Stomach smooth muscle (tissue), 2 donors: ENCODE measurements at regions not wholly inside any gene's neighbourhood (a gene's known extent, or its start where the extent isn't known, plus 50 kb on each side); places are given as distances from the start of the nearest gene placed in this dataset.

ENCODE experiments used
- H3K27ac ChIP-seq: one replicate; pipeline ENCODE4 v1.7.0; 2013; ENCODE audit warnings: mild to moderate bottlenecking, low read length, inconsistent platforms
- H3K27me3 ChIP-seq, 2 donors: one replicate each; pipeline ENCODE4 v1.7.0; 2013; ENCODE audit warnings: low read length in 2 of 2; ENCODE audit not compliant: insufficient read depth in 2 of 2, control insufficient read depth in 1 of 2
- H3K36me3 ChIP-seq, 2 donors: one replicate each; pipeline ENCODE4 v1.7.0; 2013; ENCODE audit warnings: low read length in 2 of 2; ENCODE audit not compliant: control insufficient read depth in 2 of 2, insufficient read depth in 2 of 2
- H3K4me1 ChIP-seq: one replicate; pipeline ENCODE4 v1.7.0; 2013; ENCODE audit warnings: low read length; ENCODE audit not compliant: control insufficient read depth, insufficient read depth
- H3K4me3 ChIP-seq, 2 donors: one replicate each; pipeline ENCODE4 v1.7.0; 2013; ENCODE audit warnings: low read length in 2 of 2
- H3K9ac ChIP-seq, 2 donors: one replicate each; pipeline ENCODE4 v1.7.0; 2013; ENCODE audit warnings: low read length in 2 of 2, mild to moderate bottlenecking in 1 of 2
- H3K9me3 ChIP-seq, 2 donors: one replicate each; pipeline ENCODE4 v1.7.0; 2013; ENCODE audit warnings: low read length in 2 of 2; ENCODE audit not compliant: control insufficient read depth in 2 of 2
- donor health status: healthy.
- donor health status: Pancreatic carcinoma.

DNA sequence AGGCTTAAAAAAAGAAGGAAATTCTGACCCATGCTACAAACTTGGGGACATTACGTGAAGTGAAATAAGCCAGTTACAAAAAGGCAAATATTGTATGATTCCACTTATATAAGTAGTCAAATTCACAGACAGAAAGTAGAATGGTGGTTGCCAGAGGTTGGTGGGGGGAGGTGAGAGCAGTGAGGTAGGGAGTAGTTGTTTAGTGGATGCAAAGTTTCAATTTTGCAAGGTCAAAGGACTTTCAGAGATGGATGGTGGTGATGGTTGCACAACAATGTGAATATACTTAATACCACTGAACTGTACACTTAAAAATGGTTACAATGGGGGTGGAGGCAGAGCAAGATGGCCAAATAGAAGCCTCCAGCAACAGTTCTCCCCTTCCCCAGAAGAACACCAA is 86.2 kb upstream of the PLXNC1 start:
- H3K27me3 ChIP-seq: no peaks in the 10 kb centered on the region

DNA sequence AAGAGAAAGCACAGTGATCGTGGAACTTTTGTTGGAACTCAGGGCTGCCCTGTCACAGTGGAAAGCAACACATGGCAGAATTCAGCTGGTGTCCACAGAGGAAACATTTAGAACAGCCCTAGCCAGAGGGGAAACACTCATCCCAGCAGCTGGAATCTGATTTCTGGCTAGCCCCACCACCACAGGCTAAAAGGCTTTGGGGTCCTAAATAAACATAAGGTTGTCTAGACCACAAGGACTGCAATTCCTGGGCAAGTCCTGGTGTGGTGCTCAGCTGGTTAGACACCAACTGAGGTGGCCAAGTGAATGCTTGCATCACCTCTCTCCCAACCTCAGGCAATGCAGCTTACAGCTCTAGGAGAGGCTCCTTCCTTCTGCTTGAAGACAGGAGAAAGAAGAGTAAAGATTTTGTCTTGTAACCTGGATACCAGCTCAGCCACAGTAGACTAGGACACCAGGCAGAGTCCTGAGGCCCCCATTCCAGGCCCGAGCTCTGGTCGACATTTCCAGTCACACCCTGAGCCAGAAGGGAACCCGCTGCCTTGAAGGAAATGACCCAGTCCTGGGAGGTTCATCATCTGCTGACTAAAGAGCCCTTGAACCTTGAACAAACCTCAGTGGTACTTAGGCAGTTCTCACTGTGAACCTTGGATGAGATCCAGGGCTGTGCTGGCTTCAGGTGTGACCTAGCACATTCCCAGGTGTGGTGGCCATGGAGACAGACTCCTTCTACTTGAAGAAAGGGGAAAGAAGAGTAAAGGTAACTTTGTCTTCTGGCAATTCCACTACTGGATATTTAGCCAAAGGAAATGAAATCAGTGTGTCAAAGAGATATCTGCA is 85.4 kb upstream of the PLXNC1 start:
- H3K4me1 ChIP-seq: peaks cover 3% of the 10 kb centered on the region
- no peak overlapping the region for H3K27ac ChIP-seq
- no peak overlapping the region for H3K4me3 ChIP-seq
- H3K9me3 ChIP-seq: no peaks in the 10 kb centered on the region
- no peak overlapping the region for H3K9ac ChIP-seq
- no peaks in the 10 kb centered on the region for H3K36me3 ChIP-seq
- no peaks in the 10 kb centered on the region for H3K27me3 ChIP-seq

More for the DNA sequence above, 86.2 kb upstream of the PLXNC1 start:
- Histone ChIP-seq H3K4me1 (peaks cover 3% of the 10 kb centered on the region), H3K4me3 (no peak overlapping the region), H3K36me3 (no peaks in the 10 kb centered on the region), H3K9ac (no peak overlapping the region), H3K27ac (no peak overlapping the region), H3K9me3 (no peaks in the 10 kb centered on the region)

DNA sequence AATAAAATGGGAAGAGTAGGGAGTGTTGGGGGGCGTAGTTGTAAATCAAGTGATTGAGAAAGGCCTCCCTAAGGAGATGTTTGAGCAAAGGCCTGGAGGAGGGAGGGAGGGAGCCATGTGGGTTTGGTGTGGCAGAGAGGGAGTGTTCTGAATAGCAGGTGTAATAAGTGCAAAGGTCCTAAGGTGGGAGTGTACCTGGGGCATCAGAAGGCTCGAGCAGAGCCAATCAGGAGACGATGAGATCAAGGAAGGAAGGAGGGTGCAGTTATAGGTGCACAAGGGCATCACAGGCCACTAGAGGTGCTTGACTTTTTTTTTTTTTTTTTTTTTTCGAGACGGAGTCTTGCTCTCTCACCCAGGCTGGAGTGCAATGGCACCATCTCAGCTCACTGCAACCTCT is 77.9 kb upstream of the PLXNC1 start:
- no peaks in the 10 kb centered on the region for H3K36me3 ChIP-seq
- peaks cover 13% of the 10 kb centered on the region for H3K4me1 ChIP-seq
- H3K27ac ChIP-seq: no peak overlapping the region
- no peaks in the 10 kb centered on the region for H3K27me3 ChIP-seq
- no peak overlapping the region for H3K9ac ChIP-seq
- no peak overlapping the region for H3K4me3 ChIP-seq
- no peaks in the 10 kb centered on the region for H3K9me3 ChIP-seq

DNA sequence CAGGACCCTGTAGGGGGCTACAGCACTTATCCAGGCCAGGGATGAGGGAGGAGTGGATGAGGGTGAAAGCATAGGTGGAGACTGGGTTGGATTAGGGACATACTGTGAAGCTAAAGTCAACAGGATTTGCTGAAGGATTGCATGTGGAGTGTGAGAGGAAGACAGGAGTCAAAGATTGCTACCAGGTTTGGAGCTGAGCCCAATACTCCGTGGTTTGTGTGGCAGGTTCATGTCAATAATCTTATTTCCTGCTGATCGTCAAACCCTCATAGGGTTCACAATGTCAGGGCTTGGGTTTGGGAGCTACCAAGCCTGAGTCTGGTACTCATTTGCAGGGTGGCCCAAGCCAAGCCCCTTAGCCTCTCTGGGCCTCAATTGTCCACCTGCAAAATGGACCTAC is 77.1 kb upstream of the PLXNC1 start:
- H3K27ac ChIP-seq: no peak overlapping the region
- H3K4me3 ChIP-seq: no peak overlapping the region
- H3K27me3 ChIP-seq: no peaks in the 10 kb centered on the region
- H3K36me3 ChIP-seq: no peaks in the 10 kb centered on the region
- no peaks in the 10 kb centered on the region for H3K9me3 ChIP-seq
- H3K9ac ChIP-seq: no peak overlapping the region
- peaks cover 16% of the 10 kb centered on the region for H3K4me1 ChIP-seq

DNA sequence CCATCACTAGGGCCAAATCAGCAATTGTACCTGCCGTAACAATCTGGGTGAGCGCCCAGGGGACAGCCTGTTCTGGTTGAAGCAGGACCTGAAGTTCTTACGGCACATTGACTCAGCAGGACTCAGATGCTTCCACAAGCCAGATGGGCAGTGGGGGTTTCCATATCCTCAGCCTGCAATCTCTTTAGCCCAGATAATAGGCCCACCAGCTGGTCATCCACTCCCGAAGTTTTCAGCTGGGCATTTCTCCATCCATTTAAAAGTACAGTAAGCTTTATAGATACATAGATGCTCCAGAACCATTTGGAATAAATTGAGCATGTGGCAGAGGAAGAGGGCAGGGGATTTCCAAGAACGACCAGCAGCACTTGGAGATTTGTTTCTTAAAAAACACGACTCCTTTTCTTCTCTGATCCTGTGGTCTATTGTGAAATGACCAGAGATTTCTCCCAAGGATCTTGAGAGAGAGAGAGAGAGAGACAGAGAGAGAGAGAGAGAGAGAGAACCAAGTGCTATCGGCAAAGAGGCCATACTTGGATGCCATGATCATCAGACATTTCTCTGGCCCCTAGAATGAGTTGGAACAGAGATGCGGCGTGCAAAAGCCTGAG is 74.8 kb upstream of the PLXNC1 start:
- peak overlapping the region in 1 of 2 donors; percentile 40 for H3K4me3 ChIP-seq
- no peaks in the 10 kb centered on the region for H3K27me3 ChIP-seq
- H3K9me3 ChIP-seq: no peaks in the 10 kb centered on the region
- H3K27ac ChIP-seq: peak overlapping the region; percentile 99
- peak overlapping the region; percentile 56 to 62 for H3K9ac ChIP-seq
- peaks cover 16% of the 10 kb centered on the region for H3K4me1 ChIP-seq
- no peaks in the 10 kb centered on the region for H3K36me3 ChIP-seq

DNA sequence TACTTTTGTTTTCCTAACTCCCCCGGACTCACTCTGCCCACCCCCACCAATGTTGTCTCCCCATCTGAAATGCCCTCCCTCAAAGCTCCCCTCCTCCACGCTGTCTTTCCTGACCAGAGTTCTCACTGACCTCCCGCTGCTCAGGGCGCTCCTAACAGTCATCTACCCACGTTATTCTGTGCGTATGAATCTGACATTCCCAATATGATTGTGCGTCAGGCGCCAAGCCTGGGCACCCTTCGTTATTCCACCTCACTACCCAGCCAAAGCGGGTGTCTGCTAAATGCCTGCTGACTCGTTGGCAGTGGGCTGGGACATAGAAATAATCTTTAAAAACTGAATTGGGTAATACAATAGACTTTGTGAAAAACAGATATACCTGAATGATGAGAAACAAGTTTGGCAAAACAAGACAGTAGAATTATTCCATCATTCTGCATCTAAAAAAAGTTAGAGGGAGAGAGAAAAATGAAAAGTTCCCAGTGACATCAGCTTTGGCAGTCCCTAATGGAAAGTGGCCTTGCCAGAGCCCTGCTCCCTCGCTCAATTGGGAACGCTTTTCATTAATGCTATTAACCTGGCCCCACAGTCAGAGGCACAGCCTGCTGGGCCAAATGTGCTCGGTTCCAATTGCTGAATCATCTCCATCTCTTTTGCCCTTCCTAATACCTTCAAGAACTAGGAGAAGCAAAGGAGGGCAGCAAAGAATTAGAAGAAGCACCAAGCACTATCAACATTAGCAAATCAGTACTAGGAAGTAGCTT is 74.0 kb upstream of the PLXNC1 start:
- Histone ChIP-seq H3K4me3 (peak overlapping the region; percentile 31 to 65), H3K27me3 (no peaks in the 10 kb centered on the region), H3K4me1 (peaks cover 16% of the 10 kb centered on the region), H3K9me3 (no peaks in the 10 kb centered on the region), H3K9ac (peak overlapping the region; percentile 67 to 84), H3K27ac (peak overlapping the region; percentile 99), H3K36me3 (no peaks in the 10 kb centered on the region)

DNA sequence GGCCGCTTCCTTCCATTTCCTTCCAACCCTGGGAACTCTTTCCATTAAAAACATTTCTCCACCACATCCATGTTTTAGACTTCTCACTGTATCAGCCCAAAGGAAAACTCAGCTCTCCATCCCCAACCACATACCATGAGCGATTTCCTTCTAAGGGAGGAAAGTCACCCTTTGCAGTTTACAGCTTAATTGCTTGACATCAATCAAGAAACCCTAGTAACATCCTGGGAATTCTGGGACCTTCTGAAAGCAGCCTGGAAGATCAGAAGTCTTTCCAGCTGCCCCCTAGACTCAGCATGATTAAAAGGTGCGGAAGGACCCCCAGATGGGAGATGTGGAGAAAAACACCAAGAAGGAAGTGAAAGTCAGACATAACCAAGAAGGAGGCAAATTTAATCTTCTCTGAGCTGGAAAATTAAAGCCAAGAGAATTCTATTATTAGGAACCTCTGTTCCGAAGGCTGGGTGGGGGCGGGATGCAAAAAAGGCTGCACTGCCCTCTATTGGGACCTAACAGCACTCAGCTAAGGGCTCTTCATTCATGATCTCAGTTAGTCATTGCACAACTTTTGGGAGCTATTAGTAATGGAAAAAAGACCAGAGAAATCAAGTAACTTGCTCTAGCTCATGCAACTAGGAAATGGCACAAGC is 73.3 kb upstream of the PLXNC1 start:
- Histone ChIP-seq H3K9me3 (no peaks in the 10 kb centered on the region), H3K9ac (peak overlapping the region; percentile 67 to 84), H3K27ac (peak overlapping the region; percentile 99), H3K27me3 (no peaks in the 10 kb centered on the region), H3K4me3 (peak overlapping the region; percentile 31 to 65), H3K36me3 (no peaks in the 10 kb centered on the region), H3K4me1 (peaks cover 16% of the 10 kb centered on the region)

DNA sequence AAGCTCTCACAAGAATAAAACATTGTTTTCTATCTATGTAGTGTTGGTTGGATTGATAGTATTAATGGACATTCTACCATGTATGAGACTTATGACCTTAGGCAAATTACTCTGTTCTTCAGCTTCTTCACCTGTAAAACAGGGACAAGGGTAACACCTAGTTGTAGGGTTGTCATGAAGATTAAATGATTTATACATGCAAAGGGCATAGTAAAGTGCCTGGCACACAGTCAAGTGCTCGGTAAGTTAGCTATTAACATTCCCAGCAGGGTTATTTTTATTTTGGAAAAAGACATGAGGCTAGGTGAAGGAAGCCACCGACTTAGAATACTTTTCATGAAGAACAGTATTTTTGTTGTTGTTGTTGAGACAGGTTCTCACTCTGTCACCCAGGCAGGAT is 71.2 kb upstream of the PLXNC1 start:
- H3K27me3 ChIP-seq: no peaks in the 10 kb centered on the region
- H3K4me1 ChIP-seq: peaks cover 16% of the 10 kb centered on the region
- H3K9me3 ChIP-seq: no peaks in the 10 kb centered on the region
- no peak overlapping the region for H3K4me3 ChIP-seq
- no peak overlapping the region for H3K9ac ChIP-seq
- H3K36me3 ChIP-seq: no peaks in the 10 kb centered on the region
- no peak overlapping the region for H3K27ac ChIP-seq

DNA sequence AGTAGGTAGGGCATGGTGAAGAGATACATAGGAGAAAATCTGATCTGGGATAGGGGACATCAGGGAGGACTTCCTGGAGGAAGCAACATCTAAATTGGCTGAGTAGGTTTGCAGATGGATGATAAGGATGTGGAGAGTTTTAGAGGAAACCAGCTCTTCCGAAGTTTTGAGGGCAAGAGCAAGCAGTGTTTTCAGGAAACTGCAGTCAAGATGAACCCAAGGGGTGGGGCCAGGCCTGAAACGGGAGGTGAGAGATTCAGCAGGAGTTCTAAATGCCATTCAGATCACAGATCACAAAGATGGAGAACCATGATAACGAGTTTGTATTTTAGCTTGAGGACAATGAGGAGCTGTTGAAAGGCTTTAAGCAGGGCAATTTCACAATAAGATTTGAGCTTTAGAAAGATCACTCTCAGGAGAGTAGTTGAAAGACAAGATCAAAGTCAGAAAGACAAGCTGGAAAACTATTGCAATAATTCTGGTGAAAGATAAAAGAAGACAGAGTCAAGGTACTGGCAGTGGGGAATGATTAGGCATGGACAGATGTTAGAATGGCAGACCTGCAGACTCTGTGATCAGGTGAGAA is 70.1 kb upstream of the PLXNC1 start:
- Histone ChIP-seq H3K9ac (no peak overlapping the region), H3K4me1 (peaks cover 15% of the 10 kb centered on the region), H3K9me3 (no peaks in the 10 kb centered on the region), H3K4me3 (no peak overlapping the region), H3K27ac (no peak overlapping the region), H3K27me3 (no peaks in the 10 kb centered on the region), H3K36me3 (no peaks in the 10 kb centered on the region)
